BJ (cell line): ENCODE measurements at regions not wholly inside any gene's neighbourhood (a gene's known extent, or its start where the extent isn't known, plus 50 kb on each side); places are given as distances from the start of the nearest gene placed in this dataset.
"Not testable (repeated sequence)": the region's sequence is repeated elsewhere in the genome, so short reads cannot be mapped to it uniquely, and the experiment has no call there.

Experiments
- CTCF ChIA-PET: fragments of 350-600 bp; formaldehyde crosslinking; extraction: SDS; loops from one replicate; lab custom pipeline; 2021; ENCODE audit warnings: antibody characterized with exemption, inconsistent platforms; lab: Yijun Ruan, JAX
- POLR2A ChIA-PET: fragments of 300-600 bp; sonication (Branson Sonifier 250); formaldehyde crosslinking; extraction: SDS; loops from one replicate; lab custom pipeline; 2021; ENCODE audit warnings: antibody characterized with exemption; lab: Charles Lee
- DNase-seq: peaks from one replicate; pipeline ENCODE4 v3.0.0-alpha.2; 2011; ENCODE audit warnings: low read depth
- H3K27me3 ChIP-seq: 2 replicates; pipeline ENCODE4 v1.6.0; 2011; ENCODE audit warnings: low read length; ENCODE audit not compliant: control insufficient read depth, insufficient read depth
- H3K36me3 ChIP-seq: 2 replicates; pipeline ENCODE4 v1.5.1; 2011; ENCODE audit warnings: low read length; ENCODE audit not compliant: control insufficient read depth, insufficient read depth
- H3K4me3 ChIP-seq: 2 replicates; pipeline ENCODE4 v1.5.1; 2011; ENCODE audit warnings: low read depth, mild to moderate bottlenecking, control low read depth, low read length
- CTCF ChIP-seq: IDR thresholded peaks from 2 replicates; pipeline ENCODE4 v1.5.1; 2011; ENCODE audit warnings: low read depth, mild to moderate bottlenecking, control low read depth, inconsistent platforms, low read length, moderate library complexity; ENCODE audit not compliant: insufficient read depth

GRCh38 chr15:77875066-77875721 lies 202.3 kb downstream of the TBC1D2B start:
- H3K27me3 ChIP-seq, DNase-seq, POLR2A ChIA-PET, H3K36me3 ChIP-seq, H3K4me3 ChIP-seq: not testable (repeated sequence)
- TF ChIP-seq CTCF = peak; percentile 63
- CTCF ChIA-PET = interaction anchor here (0.6 to 2.1 kb wide), 6 partner anchors 9 to 921 kb away, joined by 3 to 10 read pairs (median 3); partner anchors contain the start of gene LINGO1

GRCh38 chr15:77874063-77874462 lies 203.4 kb downstream of the TBC1D2B start:
- no peak for DNase-seq
- ChIA-PET POLR2A (no interaction called here), CTCF (interaction anchor here (0.9 to 2.1 kb wide), 6 partner anchors 26 to 240 kb away, joined by 3 to 10 read pairs (median 4); partner anchors contain the start of gene LINGO1)
- Histone ChIP-seq H3K27me3 (no peaks in the 10 kb centered on the region), H3K36me3 (no peaks in the 10 kb centered on the region), H3K4me3 (no peak overlapping the region)
- no peak for TF ChIP-seq CTCF

- H3K36me3 ChIP-seq, POLR2A ChIA-PET, DNase-seq, H3K4me3 ChIP-seq, H3K27me3 ChIP-seq: not testable (repeated sequence)
- CTCF ChIA-PET = interaction anchor here (1.1 to 1.4 kb wide), 2 partner anchors 37 kb away, joined by 3 to 5 read pairs; no protein-coding TSS in a partner anchor
These were observed 204.7 kb downstream of the TBC1D2B start for GRCh38 chr15:77872521-77873425.

- no peak for DNase-seq
- ChIA-PET POLR2A (no interaction called here), CTCF (interaction anchor here (1.1 kb wide), 1 partner anchor 38 kb away, joined by 3 read pairs; no protein-coding TSS in a partner anchor)
- Histone ChIP-seq H3K4me3 (no peak overlapping the region), H3K36me3 (no peaks in the 10 kb centered on the region), H3K27me3 (no peaks in the 10 kb centered on the region)
- TF ChIP-seq CTCF = peak; percentile 23; the same call in 1 of the 2 replicates
These were observed 205.6 kb downstream of the TBC1D2B start for GRCh38 chr15:77871852-77872371.

GRCh38 chr15:77870195-77871065 lies 207.1 kb downstream of the TBC1D2B start:
- ChIA-PET CTCF (interaction anchor here (0.6 to 1.3 kb wide), 12 partner anchors 12 to 327 kb away, joined by 3 to 8 read pairs (median 3); no protein-coding TSS in a partner anchor), POLR2A (no interaction called here)
- Histone ChIP-seq H3K36me3 (no peaks in the 10 kb centered on the region), H3K27me3 (no peaks in the 10 kb centered on the region), H3K4me3 (no peak overlapping the region)
- no peak for DNase-seq
- TF ChIP-seq CTCF = peak; percentile 81
